ENCODE measurements at regions not wholly inside any gene's neighbourhood (a gene's known extent, or its start where the extent isn't known, plus 50 kb on each side); places are given as distances from the start of the nearest gene placed in this dataset.

DNA sequence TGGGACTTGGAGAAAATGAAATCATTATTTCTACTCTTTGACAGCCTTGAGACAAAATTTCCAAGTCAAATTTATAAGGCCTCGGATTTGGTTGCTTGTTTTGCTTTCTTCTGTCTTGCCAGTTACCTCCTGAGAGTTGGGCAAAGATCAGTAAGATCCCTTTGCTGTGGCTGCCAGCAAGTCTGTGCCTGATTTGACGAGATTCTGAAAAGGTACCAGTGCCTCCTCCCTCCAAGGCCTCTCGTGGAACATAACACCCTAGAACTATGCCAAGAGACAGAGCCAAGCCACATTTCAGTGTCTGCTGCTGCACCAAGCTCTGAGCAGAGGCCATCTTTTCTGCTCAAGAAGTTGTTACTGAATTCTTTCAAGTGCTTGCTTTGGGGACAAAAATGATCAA is 61.0 kb downstream of the GTPBP8 start:
- H3K4me3 Mint-ChIP-seq = no peak overlapping the region
- no peaks in the 10 kb centered on the region for H3K9me3 Mint-ChIP-seq
- no peaks in the 10 kb centered on the region for H3K27me3 Mint-ChIP-seq (ENCODE audit: low read depth)
- ATAC-seq (replicated peaks in 1 of 2) (peak in 1 of 2 donors; percentile 16), DNase-seq (no peak)
- no peak overlapping the region for H3K27ac Mint-ChIP-seq
- no peaks in the 10 kb centered on the region for H3K36me3 Mint-ChIP-seq (ENCODE audit: insufficient read depth in 2 of 2)
- no peaks in the 10 kb centered on the region for H3K4me1 Mint-ChIP-seq (ENCODE audit: low read depth)

DNA sequence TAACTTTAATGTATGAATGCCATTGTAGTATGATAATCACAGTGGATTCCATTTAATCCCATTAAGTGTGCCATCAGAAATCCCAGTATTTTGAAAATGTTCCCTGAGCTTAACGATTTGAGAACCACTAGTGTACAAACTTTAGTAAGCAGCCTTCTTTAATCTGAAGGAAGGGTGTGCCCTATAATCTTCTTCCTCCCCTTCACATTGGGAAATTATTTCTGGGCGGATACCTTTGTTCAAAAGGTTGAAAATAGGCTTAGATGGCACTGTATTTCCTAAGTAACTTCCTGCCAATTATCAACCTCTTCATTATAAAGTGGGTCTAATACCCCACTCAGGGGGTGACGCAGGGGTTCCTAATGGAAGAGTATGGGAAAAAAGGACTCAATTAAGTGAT is 62.4 kb downstream of the GTPBP8 start:
- no peaks in the 10 kb centered on the region for H3K9me3 Mint-ChIP-seq
- H3K4me3 Mint-ChIP-seq = no peak overlapping the region
- no peaks in the 10 kb centered on the region for H3K36me3 Mint-ChIP-seq (ENCODE audit: insufficient read depth in 2 of 2)
- no peaks in the 10 kb centered on the region for H3K4me1 Mint-ChIP-seq (ENCODE audit: low read depth)
- ATAC-seq (replicated peaks in 1 of 2) (no peak), DNase-seq (no peak)
- H3K27me3 Mint-ChIP-seq (ENCODE audit: low read depth) = no peaks in the 10 kb centered on the region
- H3K27ac Mint-ChIP-seq = no peak overlapping the region

GRCh38 chr3:113054552-113054951 is 63.8 kb downstream of the GTPBP8 start:
- Mint-ChIP-seq H3K9me3 (no peaks in the 10 kb centered on the region), H3K36me3 (ENCODE audit: insufficient read depth in 2 of 2) (no peaks in the 10 kb centered on the region), H3K4me1 (ENCODE audit: low read depth) (no peaks in the 10 kb centered on the region), H3K27ac (no peak overlapping the region), H3K4me3 (no peak overlapping the region), H3K27me3 (ENCODE audit: low read depth) (no peaks in the 10 kb centered on the region)
- DNase-seq = no peak
- ATAC-seq (replicated peaks in 1 of 2) = no peak

DNA sequence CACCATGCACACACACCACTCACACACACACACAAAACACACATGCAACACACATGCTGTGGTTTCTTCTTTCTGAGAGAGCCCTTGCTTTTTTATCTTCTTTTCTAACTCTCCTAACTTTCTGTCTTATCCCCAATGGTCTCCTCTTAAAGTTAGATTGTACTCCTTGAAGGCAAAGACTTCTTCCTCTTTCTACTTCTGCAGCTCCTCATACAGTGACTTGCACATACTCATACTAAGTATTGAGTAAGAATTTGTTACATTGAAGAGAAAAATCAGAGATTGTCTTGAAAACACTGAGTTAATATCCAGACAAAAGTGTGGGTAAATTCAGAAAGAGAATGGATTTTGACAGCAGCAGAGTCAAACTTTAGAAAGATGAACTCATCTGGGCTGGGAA is 64.4 kb downstream of the GTPBP8 start:
- Mint-ChIP-seq H3K4me1 (ENCODE audit: low read depth) (no peaks in the 10 kb centered on the region), H3K9me3 (no peaks in the 10 kb centered on the region), H3K36me3 (ENCODE audit: insufficient read depth in 2 of 2) (no peaks in the 10 kb centered on the region), H3K27me3 (ENCODE audit: low read depth) (no peaks in the 10 kb centered on the region), H3K27ac (no peak overlapping the region), H3K4me3 (no peak overlapping the region)
- DNase-seq = no peak
- ATAC-seq (replicated peaks in 1 of 2) = no peak

DNA sequence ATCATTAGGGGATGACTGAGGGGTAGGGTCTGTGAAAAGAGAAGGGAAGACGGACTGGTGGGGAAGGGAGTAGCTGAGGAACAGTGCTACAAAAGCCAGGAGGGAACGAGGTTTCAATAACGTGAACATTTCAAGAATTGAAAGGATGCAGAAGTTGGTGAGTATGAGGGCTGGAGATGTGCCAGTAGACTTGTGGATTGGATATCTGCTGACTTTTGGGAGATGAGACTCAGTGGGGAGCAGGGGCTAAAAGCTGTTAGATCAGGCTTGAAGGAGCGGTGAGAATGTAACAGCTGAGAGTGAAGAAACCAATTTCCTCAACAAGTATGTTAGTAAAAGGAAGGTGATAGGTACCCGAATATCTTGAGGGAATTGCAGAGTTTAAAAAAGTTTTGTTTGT is 65.2 kb downstream of the GTPBP8 start:
- ATAC-seq (replicated peaks in 1 of 2) = no peak
- no peaks in the 10 kb centered on the region for H3K4me1 Mint-ChIP-seq (ENCODE audit: low read depth)
- H3K27ac Mint-ChIP-seq = no peak overlapping the region
- no peaks in the 10 kb centered on the region for H3K36me3 Mint-ChIP-seq (ENCODE audit: insufficient read depth in 2 of 2)
- no peak overlapping the region for H3K4me3 Mint-ChIP-seq
- no peaks in the 10 kb centered on the region for H3K27me3 Mint-ChIP-seq (ENCODE audit: low read depth)
- no peak for DNase-seq
- H3K9me3 Mint-ChIP-seq = no peaks in the 10 kb centered on the region

DNA sequence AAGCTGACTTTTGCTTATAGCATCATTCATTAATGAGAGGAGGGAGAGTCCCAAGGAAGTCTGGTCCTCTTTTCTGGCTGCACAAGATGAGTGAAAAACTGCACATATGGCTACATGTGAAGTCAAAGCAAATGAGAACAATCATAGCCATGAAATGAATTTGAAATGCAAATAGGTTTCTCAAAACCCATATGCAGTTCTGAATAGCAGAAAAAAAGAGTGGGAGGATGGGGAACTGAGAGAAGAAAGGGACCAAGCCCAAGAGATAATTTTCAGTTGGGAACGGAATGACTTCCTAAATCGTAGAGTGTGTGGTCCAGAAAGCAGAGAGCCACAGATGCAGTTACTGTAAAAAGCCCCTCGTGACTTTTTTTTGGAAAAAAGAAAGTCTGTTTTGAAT is 66.3 kb downstream of the GTPBP8 start:
- Mint-ChIP-seq H3K4me1 (ENCODE audit: low read depth) (no peaks in the 10 kb centered on the region), H3K9me3 (no peaks in the 10 kb centered on the region), H3K4me3 (no peak overlapping the region), H3K36me3 (ENCODE audit: insufficient read depth in 2 of 2) (peaks cover 0 to 4% of the 10 kb centered on the region in 2 donors), H3K27me3 (ENCODE audit: low read depth) (no peaks in the 10 kb centered on the region), H3K27ac (no peak overlapping the region)
- DNase-seq (no peak), ATAC-seq (replicated peaks in 1 of 2) (peak in 1 of 2 donors; percentile 41)

- peaks cover 4 to 5% of the 10 kb centered on the region in 2 donors for H3K36me3 Mint-ChIP-seq (ENCODE audit: insufficient read depth in 2 of 2)
- ATAC-seq (replicated peaks in 1 of 2) = no peak
- H3K4me1 Mint-ChIP-seq (ENCODE audit: low read depth) = no peaks in the 10 kb centered on the region
- no peak overlapping the region for H3K27ac Mint-ChIP-seq
- no peak for DNase-seq
- no peaks in the 10 kb centered on the region for H3K27me3 Mint-ChIP-seq (ENCODE audit: low read depth)
- no peak overlapping the region for H3K4me3 Mint-ChIP-seq
- H3K9me3 Mint-ChIP-seq = no peaks in the 10 kb centered on the region
These were observed 67.4 kb downstream of the GTPBP8 start for GRCh38 chr3:113058188-113058587.

DNA sequence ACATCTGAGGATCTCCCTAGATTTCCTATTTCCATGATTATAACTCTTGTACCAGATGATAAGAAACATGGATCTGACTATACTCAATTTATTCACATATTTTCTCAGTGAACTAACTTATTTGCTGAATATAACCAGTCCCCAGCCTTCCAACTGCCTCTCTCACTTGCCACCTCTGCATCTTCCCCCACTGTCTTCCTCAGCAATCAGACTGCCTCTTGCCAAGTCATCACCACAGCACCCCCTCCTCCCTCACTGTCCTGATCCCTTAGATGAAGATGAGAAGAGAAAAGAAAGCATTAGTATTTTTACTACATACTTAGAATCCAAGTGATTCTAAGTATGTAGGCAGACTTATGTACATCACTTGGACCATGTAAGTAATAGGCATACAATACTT is 71.9 kb downstream of the GTPBP8 start:
- ATAC-seq (replicated peaks in 1 of 2) (no peak), DNase-seq (no peak)
- Mint-ChIP-seq H3K27ac (no peak overlapping the region), H3K9me3 (peaks cover 8 to 9% of the 10 kb centered on the region in 2 donors), H3K4me3 (no peak overlapping the region), H3K27me3 (ENCODE audit: low read depth) (no peaks in the 10 kb centered on the region), H3K36me3 (ENCODE audit: insufficient read depth in 2 of 2) (peaks cover 22 to 24% of the 10 kb centered on the region in 2 donors), H3K4me1 (ENCODE audit: low read depth) (no peaks in the 10 kb centered on the region)

DNA sequence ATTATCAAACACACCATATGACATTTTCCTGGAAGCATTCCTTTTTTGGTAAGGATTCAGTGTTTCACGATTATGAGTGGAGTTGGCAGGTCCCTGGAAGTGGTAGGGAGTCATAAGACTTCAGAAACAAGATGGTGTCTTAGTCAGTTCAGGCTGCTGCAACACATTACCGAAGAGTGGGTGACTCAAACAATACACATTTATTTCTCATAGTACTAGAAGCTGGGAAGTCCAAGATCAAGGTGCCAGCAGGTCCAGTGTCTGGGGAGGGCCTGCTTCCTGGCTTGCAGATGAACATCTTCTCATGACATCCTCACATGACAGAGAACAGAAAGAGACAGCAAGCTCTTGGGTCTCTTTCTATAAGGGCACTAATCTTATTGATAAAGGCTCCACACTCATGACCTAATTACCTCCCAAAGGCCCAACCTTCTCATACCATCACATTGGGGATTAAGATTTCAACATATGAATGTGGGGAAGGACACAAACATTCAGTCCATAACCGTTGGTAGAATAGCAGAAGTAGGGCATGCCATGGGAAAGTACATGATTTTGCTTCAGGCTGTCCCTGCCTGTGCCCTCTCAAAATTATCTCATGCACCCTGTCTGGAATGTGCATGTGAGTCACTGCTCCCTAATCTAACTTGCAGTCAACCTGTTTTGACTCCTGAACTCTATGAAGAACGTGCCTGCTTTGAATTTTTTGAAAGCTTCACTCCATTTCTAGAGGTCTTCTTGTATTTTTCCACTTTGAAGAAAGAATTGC is 72.5 kb downstream of the GTPBP8 start:
- ATAC-seq (replicated peaks in 1 of 2) = no peak
- Mint-ChIP-seq H3K27ac (no peak overlapping the region), H3K4me3 (no peak overlapping the region), H3K4me1 (ENCODE audit: low read depth) (no peaks in the 10 kb centered on the region), H3K9me3 (peaks cover 8 to 9% of the 10 kb centered on the region in 2 donors), H3K27me3 (ENCODE audit: low read depth) (no peaks in the 10 kb centered on the region), H3K36me3 (ENCODE audit: insufficient read depth in 2 of 2) (peaks cover 22 to 24% of the 10 kb centered on the region in 2 donors)
- DNase-seq = no peak

DNA sequence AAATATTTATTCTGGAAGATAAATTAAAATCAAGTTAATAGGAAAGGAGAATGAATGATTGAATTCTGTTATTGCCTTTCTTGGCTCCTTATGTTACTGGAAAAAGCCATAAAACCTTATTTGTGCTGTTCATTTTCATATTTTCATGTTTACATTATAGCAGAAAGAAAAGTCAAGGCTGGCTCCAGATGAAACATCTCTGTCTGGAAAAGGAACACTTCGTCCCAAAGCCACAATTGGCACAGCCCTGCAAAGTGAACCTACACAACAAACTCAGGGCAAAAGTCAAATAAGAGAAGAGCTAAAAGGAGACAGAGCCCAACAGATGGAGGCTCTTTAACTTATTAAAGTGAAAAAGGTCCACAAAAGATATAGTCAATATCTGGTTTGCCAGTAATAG is 73.4 kb downstream of the GTPBP8 start:
- no peak for ATAC-seq (replicated peaks in 1 of 2)
- peaks cover 8 to 9% of the 10 kb centered on the region in 2 donors for H3K9me3 Mint-ChIP-seq
- no peaks in the 10 kb centered on the region for H3K4me1 Mint-ChIP-seq (ENCODE audit: low read depth)
- no peak for DNase-seq
- no peak overlapping the region for H3K27ac Mint-ChIP-seq
- no peak overlapping the region for H3K4me3 Mint-ChIP-seq
- no peaks in the 10 kb centered on the region for H3K27me3 Mint-ChIP-seq (ENCODE audit: low read depth)
- H3K36me3 Mint-ChIP-seq (ENCODE audit: insufficient read depth in 2 of 2) = peaks cover 22 to 24% of the 10 kb centered on the region in 2 donors

DNA sequence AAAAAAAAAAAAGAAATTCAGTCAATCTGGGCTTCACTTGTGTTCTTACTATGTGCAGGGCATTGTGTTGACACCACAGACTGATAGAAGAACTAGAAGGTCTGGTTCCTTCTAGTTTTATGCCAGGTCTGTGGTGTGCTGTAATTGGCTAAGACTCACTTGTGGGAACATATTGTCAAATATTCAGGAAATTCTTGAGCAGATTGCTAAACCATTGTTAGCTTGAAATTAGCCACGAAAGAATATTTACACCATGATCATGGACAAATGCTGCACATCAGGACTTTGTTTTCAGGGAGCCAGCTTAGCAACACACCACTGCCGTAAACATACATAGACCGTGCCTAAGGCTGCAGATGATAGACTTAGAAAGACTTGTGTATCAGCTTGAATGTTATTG is 74.6 kb downstream of the GTPBP8 start:
- no peak overlapping the region for H3K27ac Mint-ChIP-seq
- DNase-seq = no peak
- H3K4me1 Mint-ChIP-seq (ENCODE audit: low read depth) = no peaks in the 10 kb centered on the region
- H3K4me3 Mint-ChIP-seq = no peak overlapping the region
- H3K36me3 Mint-ChIP-seq (ENCODE audit: insufficient read depth in 2 of 2) = peaks cover 22 to 24% of the 10 kb centered on the region in 2 donors
- ATAC-seq (replicated peaks in 1 of 2) = no peak
- H3K9me3 Mint-ChIP-seq = peaks cover 8 to 9% of the 10 kb centered on the region in 2 donors
- no peaks in the 10 kb centered on the region for H3K27me3 Mint-ChIP-seq (ENCODE audit: low read depth)

- H3K27me3 Mint-ChIP-seq (ENCODE audit: low read depth) = no peaks in the 10 kb centered on the region
- H3K4me3 Mint-ChIP-seq = no peak overlapping the region
- H3K9me3 Mint-ChIP-seq = peaks cover 7 to 8% of the 10 kb centered on the region in 2 donors
- no peak overlapping the region for H3K27ac Mint-ChIP-seq
- H3K4me1 Mint-ChIP-seq (ENCODE audit: low read depth) = no peaks in the 10 kb centered on the region
- DNase-seq = no peak
- H3K36me3 Mint-ChIP-seq (ENCODE audit: insufficient read depth in 2 of 2) = peaks cover 7 to 13% of the 10 kb centered on the region in 2 donors
- ATAC-seq (replicated peaks in 1 of 2) = no peak
These were observed 79.4 kb downstream of the GTPBP8 start for GRCh38 chr3:113070072-113070640.

DNA sequence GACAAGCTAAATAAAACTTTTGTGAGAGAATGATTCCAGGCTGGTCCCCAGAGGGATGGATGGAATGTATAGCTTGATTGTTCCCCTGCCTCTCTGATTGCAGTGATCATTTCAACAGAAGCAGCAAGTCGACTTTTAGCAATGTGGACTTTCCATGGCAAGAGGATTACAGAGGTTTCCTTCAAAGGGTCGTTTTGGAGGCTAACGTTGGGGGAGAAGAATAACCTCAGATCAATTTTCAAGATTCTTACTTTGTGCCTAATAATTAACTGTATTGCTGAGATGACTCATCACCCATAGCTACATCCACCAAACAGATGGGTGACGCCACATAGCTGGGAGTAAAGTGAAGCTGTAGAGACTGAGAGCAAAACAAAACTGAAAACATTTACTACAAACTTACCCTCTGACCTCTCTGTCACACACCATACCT is 79.9 kb downstream of the GTPBP8 start:
- Mint-ChIP-seq H3K4me3 (no peak overlapping the region), H3K4me1 (ENCODE audit: low read depth) (no peaks in the 10 kb centered on the region), H3K27me3 (ENCODE audit: low read depth) (no peaks in the 10 kb centered on the region), H3K9me3 (peaks cover 7 to 8% of the 10 kb centered on the region in 2 donors), H3K36me3 (ENCODE audit: insufficient read depth in 2 of 2) (peaks cover 7 to 13% of the 10 kb centered on the region in 2 donors), H3K27ac (no peak overlapping the region)
- DNase-seq = no peak
- ATAC-seq (replicated peaks in 1 of 2) = no peak

DNA sequence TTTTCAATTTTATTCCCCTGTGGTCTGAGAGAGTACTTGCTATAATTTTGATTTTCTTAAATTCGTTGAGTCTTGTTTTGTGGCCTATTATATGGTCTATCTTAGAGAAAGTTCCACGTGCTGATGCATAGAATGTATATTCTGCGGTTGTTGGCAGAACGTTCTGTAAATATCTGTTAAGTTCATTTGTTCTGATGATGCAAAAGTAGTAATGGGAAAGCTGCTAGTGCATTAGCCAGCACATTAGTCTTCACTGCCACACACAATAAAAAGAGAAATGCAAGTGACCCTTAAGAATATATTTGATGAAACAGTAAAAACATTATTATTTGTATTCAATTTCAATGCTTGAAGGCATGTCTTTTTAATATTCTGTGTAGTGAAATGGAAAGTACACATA is 84.8 kb downstream of the GTPBP8 start:
- H3K4me3 Mint-ChIP-seq = no peak overlapping the region
- no peak for DNase-seq
- H3K27ac Mint-ChIP-seq = no peak overlapping the region
- no peak for ATAC-seq (replicated peaks in 1 of 2)
- no peaks in the 10 kb centered on the region for H3K4me1 Mint-ChIP-seq (ENCODE audit: low read depth)
- no peaks in the 10 kb centered on the region for H3K27me3 Mint-ChIP-seq (ENCODE audit: low read depth)
- H3K9me3 Mint-ChIP-seq = peaks cover 0 to 1% of the 10 kb centered on the region in 2 donors
- no peaks in the 10 kb centered on the region for H3K36me3 Mint-ChIP-seq (ENCODE audit: insufficient read depth in 2 of 2)

All from activated T-cell treated with anti-CD3 and anti-CD28 coated beads, Interleukin-2, amount 50 U/mL, for 72 hours (primary cell).